ENCODE measurements at regions not wholly inside any gene's neighbourhood (a gene's known extent, or its start where the extent isn't known, plus 50 kb on each side); places are given as distances from the start of the nearest gene placed in this dataset.

GRCh38 chr7:89773611-89774010 lies 380.7 kb upstream of the STEAP1 start:
- TF ChIP-seq CTCF (IDR thresholded peaks at IDR 0.05) = no peak
- TF ChIP-seq POLR2A (IDR thresholded peaks at IDR 0.05) = no peak

All from right lobe of liver (tissue), 4 donors.